GM19238 (cell line): ENCODE measurements at regions not wholly inside any gene's neighbourhood (a gene's known extent, or its start where the extent isn't known, plus 50 kb on each side); places are given as distances from the start of the nearest gene placed in this dataset.
A peak's percentile ranks its signal among the peaks of the same experiment; 100 is the strongest.
"Not testable (repeated sequence)": the region's sequence is repeated elsewhere in the genome, so short reads cannot be mapped to it uniquely, and the experiment has no call there.

ENCODE experiments used
- DNase-seq: peaks from one replicate; pipeline ENCODE4 v3.0.0; 2011; ENCODE audit warnings: low spot score; ENCODE audit not compliant: insufficient read length

GRCh38 chrX:44675362-44676024 is 132.8 kb upstream of the FUNDC1 start:
- no peak for DNase-seq

DNA sequence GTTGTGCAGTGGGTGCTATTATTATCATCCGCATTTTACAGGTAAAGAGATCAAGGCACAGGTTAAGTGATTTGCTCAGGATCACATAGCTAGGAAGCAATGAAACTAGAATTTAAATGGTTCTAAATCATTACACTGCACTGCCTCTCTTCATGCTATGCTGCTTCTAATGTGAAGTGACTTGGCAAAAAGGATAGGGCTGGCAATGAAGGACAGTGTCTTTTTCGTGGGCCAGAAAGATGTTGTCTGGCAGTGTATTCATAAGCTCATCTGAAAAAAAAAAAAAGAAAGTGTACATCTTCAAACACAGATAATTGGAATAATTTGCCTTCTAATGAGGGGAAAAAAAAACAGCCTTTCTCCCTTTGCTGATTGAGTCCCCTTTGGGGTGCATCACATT is 132.2 kb upstream of the FUNDC1 start:
- no peak for DNase-seq

GRCh38 chrX:44669626-44670025 is 127.0 kb upstream of the FUNDC1 start:
- no peak for DNase-seq

GRCh38 chrX:44667771-44668170 is 125.1 kb upstream of the FUNDC1 start:
- DNase-seq: no peak

DNA sequence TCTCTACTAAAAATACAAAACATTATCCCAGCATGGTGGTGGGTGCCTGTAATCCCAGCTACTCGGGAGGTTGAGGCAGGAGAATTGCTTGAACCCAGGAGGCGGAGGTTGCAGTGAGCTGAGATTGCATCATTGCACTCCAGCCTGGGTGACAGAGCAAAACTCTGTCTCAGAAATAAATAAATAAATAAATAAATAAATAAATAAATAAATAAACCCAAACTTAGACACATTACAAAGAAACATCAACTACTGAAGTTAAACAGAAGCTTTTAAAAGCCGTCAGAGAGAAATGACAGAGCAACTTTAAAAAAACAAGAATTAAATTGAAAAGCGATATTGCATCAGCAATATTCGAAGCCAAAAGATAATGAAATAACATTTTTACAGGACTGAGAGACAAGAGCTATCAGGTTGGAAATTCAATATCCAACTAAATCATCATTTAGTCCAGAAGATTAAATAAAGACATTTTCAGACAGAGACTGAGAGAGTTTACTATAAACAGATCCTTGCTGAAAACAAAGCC is 115.1 kb upstream of the FUNDC1 start:
- not testable (repeated sequence) for DNase-seq

DNA sequence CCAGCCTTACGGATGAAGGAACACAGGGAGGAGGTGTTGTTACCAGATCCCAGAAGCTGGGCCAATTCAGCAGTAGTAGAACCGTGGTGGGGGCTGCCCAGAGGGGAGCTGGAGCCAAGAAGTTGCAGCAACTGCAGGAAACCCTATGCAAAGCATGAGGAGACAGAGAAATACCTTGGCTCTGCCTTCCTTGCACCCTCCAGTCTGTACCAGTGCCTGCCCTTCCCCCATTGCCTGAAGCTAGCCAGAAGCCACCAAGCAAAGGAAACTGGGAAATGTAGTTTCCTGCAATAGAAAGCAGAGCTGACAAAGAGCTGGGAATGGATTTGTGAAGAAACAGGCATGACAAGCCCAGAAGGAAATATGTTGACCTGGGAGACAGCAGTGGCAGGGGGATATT is 108.7 kb upstream of the FUNDC1 start:
- DNase-seq: no peak

GRCh38 chrX:44643723-44644122 is 101.1 kb upstream of the FUNDC1 start:
- no peak for DNase-seq

DNA sequence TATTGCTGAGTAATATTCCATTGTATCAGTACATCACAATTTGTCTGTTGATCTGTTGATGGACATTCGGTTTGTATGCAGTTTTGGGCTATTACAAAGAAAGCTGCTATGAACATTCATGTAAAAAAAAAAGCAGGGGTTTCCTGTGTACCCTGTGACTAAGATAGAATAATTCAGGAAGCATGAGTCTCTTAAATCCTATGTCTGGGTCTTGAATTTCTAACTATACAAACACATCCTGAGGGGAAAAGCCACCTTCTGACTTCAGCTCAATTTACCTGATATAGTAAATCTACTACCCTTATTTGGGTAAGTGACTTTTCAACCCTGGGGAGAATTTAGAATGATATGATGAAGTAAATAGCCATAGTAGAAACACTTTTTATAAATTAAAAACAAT is 94.6 kb upstream of the FUNDC1 start:
- no peak for DNase-seq

GRCh38 chrX:44621078-44621477 is 78.4 kb upstream of the FUNDC1 start:
- DNase-seq: no peak

DNA sequence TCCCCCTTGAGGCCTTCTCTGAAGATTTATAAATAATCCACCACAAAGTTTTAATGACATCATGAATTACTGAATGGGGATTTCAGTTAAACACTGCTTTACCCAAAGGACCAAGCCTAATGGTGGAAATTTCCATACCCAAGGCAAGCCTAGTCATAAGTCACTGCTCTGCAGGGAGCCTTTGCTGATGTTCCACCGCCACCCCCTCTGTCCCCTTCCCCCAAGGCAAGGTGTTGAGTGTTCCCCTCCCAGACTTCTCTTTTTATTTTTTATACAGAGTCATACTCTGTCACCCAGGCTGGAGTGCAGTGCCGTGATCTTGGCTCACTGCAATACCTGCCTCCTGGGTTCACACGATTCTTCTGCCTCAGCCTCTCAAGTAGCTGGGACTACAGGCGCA is 76.4 kb upstream of the FUNDC1 start:
- DNase-seq: no peak

- DNase-seq: peak; percentile 5
These were observed 53.6 kb upstream of the FUNDC1 start for GRCh38 chrX:44596277-44596676.
